ENCODE measurements at regions not wholly inside any gene's neighbourhood (a gene's known extent, or its start where the extent isn't known, plus 50 kb on each side); places are given as distances from the start of the nearest gene placed in this dataset.
"Not testable (repeated sequence)": the region's sequence is repeated elsewhere in the genome, so short reads cannot be mapped to it uniquely, and the experiment has no call there.

GRCh38 chr12:89775986-89776365, 67.3 kb upstream of the ATP2B1 start:
- DNase-seq (ENCODE audit: low read depth) = no peak

- no peak for DNase-seq (ENCODE audit: low read depth)
These were observed 66.7 kb upstream of the ATP2B1 start for GRCh38 chr12:89775063-89775985.

GRCh38 chr12:89774645-89775044, 66.0 kb upstream of the ATP2B1 start:
- DNase-seq (ENCODE audit: low read depth) = no peak

- no peak for DNase-seq (ENCODE audit: low read depth)
These were observed 61.8 kb upstream of the ATP2B1 start for GRCh38 chr12:89770391-89770790.

- no peak for DNase-seq (ENCODE audit: low read depth)
These were observed 60.8 kb upstream of the ATP2B1 start for GRCh38 chr12:89769483-89769818.

GRCh38 chr12:89768586-89769482, 60.2 kb upstream of the ATP2B1 start:
- DNase-seq (ENCODE audit: low read depth) = peak; percentile 84

- no peak for DNase-seq (ENCODE audit: low read depth)
These were observed 57.6 kb upstream of the ATP2B1 start for GRCh38 chr12:89765959-89766824.

GRCh38 chr12:89764164-89764563, 55.5 kb upstream of the ATP2B1 start:
- not testable (repeated sequence) for DNase-seq (ENCODE audit: low read depth)

- DNase-seq (ENCODE audit: low read depth) = no peak
These were observed 54.0 kb upstream of the ATP2B1 start for GRCh38 chr12:89762498-89763170.

- no peak for DNase-seq (ENCODE audit: low read depth)
These were observed 52.1 kb upstream of the ATP2B1 start for GRCh38 chr12:89760783-89761182.

Measured in amniotic epithelial cell (primary cell).